Right lobe of liver (tissue), 6 donors: ENCODE measurements at regions not wholly inside any gene's neighbourhood (a gene's known extent, or its start where the extent isn't known, plus 50 kb on each side); places are given as distances from the start of the nearest gene placed in this dataset.

ENCODE experiments used
- ATAC-seq, 4 donors: fragments of 200-7000 bp; cut with Tn5 transposase; one replicate each; pipeline ENCODE4 v1.9.1; 2020; ENCODE audit warnings: mild to moderate bottlenecking in 4 of 4, moderate library complexity in 4 of 4
- DNase-seq, 3 donors: peaks; one replicate each; pipeline ENCODE4 v3.0.0-alpha.2; 2020
- H3K27ac ChIP-seq, 3 donors: fragments of 200-600 bp; one replicate each; pipeline ENCODE4 v1.8.0; 2022
- H3K27me3 ChIP-seq, 2 donors: fragments of 200-600 bp; one replicate each; pipeline ENCODE4 v1.8.0; 2022
- H3K36me3 ChIP-seq, 4 donors: fragments of 200-600 bp; sonication (generic) in 1 of 4; one replicate each; pipeline versions ENCODE4 v1.5.1 to v1.8.0; 2017 to 2022; ENCODE audit warnings: control low read depth in 1 of 4
- H3K4me1 ChIP-seq, 4 donors: fragments of 200-600 bp; sonication (generic) in 1 of 4; one replicate each; pipeline versions ENCODE4 v1.5.1 to v1.8.0; 2017 to 2022; ENCODE audit warnings: control low read depth in 1 of 4
- H3K4me3 ChIP-seq, 3 donors: fragments of 200-600 bp; one replicate each; pipeline ENCODE4 v1.8.0; 2022
- H3K9me3 ChIP-seq, 4 donors: fragments of 200-600 bp; sonication (generic) in 1 of 4; one replicate each; pipeline versions ENCODE4 v1.5.1 to v1.8.0; 2017 to 2022; ENCODE audit warnings: control low read depth in 1 of 4
- POLR2A ChIP-seq: fragments of 450-650 bp; IDR thresholded peaks from one replicate; pipeline ENCODE4 v1.6.1; 2017; ENCODE audit warnings: antibody characterized with exemption, mild to moderate bottlenecking
- WGBS: methylation state at CpG from one replicate; pipeline ENCODE4 v1.1.6; 2018; ENCODE audit warnings: low coverage, low lambda C conversion rate; ENCODE audit not compliant: insufficient coverage; ENCODE audit errors: missing lambda C conversion rate; 5-methylcytosine and 5-hydroxymethylcytosine counted together
- intact Hi-C, 2 donors: fragments of 100-400 bp; cut with DNase I; formaldehyde crosslinking; loops; one replicate each; pipeline versions ENCODE4 v1.11.2 to v1.14.1; 2022
- TF ChIP-seq, protein P1 (sequence below), 4 donors: fragments of 200-600 bp in 3 of 4; fragments of 450-650 bp in 1 of 4; IDR thresholded peaks; one replicate each; pipeline versions ENCODE4 v1.5.1 to v1.8.0; 2016 to 2022; ENCODE audit warnings: antibody characterized with exemption in 4 of 4, mild to moderate bottlenecking in 2 of 4
- donor health status: DM: no; HTN: yes; CAD: no.
- donor health status: DM: no; HTN: no; CAD: no.
- donor health status: DM: no; HTN: no; CAD: no.
- donor health status: DM: no; HTN: yes; CAD: no.
- donor health status: DM: no; HTN: yes; CAD: no.

DNA sequence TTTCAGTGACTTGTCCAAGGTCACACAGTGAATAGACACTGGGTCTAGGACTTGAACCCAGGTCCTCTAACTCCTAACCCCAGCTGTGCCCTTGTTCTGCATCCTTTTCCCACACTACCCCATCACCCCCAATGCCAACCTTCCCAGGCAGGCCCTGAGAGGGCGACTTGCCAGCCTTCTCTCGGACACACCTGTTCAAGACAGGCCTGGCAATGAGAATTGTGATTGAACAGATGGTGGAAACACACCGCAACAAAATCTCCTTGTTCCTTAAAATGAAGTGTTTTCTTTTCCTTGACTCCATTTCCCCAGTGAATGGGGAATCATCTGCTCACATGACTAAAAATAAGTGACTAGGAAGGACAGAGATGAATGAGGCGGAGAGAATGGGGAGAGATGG is 189.5 kb upstream of the ASIC2 start:
- Histone ChIP-seq H3K9me3 (no peaks in the 10 kb centered on the region), H3K27ac (no peak overlapping the region), H3K4me3 (no peak overlapping the region), H3K27me3 (no peaks in the 10 kb centered on the region), H3K36me3 (no peaks in the 10 kb centered on the region), H3K4me1 (no peaks in the 10 kb centered on the region)
- WGBS = 57% methylated on average over 4 of the region's 4 CpGs
- DNase-seq = no peak
- no peak for ATAC-seq
- TF ChIP-seq POLR2A = no peak
- TF ChIP-seq, protein P1, sequence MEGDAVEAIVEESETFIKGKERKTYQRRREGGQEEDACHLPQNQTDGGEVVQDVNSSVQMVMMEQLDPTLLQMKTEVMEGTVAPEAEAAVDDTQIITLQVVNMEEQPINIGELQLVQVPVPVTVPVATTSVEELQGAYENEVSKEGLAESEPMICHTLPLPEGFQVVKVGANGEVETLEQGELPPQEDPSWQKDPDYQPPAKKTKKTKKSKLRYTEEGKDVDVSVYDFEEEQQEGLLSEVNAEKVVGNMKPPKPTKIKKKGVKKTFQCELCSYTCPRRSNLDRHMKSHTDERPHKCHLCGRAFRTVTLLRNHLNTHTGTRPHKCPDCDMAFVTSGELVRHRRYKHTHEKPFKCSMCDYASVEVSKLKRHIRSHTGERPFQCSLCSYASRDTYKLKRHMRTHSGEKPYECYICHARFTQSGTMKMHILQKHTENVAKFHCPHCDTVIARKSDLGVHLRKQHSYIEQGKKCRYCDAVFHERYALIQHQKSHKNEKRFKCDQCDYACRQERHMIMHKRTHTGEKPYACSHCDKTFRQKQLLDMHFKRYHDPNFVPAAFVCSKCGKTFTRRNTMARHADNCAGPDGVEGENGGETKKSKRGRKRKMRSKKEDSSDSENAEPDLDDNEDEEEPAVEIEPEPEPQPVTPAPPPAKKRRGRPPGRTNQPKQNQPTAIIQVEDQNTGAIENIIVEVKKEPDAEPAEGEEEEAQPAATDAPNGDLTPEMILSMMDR (IDR thresholded peaks at IDR 0.05) = no peak
- intact Hi-C loops = no loop called here

- ATAC-seq (no peak), DNase-seq (no peak)
- intact Hi-C loops = no loop called here
- Histone ChIP-seq H3K36me3 (no peaks in the 10 kb centered on the region), H3K9me3 (no peaks in the 10 kb centered on the region), H3K27me3 (no peaks in the 10 kb centered on the region), H3K4me1 (no peaks in the 10 kb centered on the region), H3K27ac (no peak overlapping the region), H3K4me3 (no peak overlapping the region)
- no peak for TF ChIP-seq POLR2A
- TF ChIP-seq, protein P1 (IDR thresholded peaks at IDR 0.05) = no peak
- whole genome bisulfite sequencing = 50% methylated on average over 2 of the region's 2 CpGs
These were observed 191.5 kb upstream of the ASIC2 start for GRCh38 chr17:33484559-33484958.

DNA sequence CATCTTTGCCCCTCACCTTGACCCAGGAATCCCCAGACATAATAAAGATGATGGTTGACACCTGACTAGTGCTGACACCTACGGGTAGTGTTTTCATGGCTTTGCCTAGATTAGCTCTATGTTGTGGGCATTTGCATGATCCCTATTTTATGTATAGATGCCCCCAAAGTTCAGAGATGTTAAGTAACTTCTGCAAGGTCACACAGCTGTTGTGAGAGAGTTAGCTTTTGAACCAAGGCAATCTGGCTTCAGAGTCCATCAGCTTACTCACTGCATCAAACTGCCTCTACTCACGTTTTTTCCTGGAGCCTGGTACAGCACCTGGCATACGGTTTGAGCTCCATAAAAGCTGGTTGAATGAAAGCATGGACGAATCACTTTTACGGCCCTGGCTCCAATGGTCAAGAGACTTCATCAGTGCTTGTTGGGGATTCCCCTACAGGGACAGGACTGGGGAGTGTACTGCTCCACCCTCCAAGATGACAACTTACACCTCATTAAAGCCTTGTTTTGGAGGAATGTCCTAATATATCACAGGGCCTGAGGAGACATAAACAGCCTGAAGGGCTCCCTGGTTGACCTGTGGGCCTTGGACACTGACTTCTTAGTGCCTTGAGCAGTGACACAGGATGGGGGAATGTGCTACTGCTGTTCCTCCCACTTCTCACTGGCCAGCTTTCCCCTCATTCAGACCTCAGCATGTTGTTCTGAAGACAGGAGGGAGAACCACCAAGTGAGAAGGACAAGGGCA is 193.2 kb upstream of the ASIC2 start:
- no peak for DNase-seq
- Histone ChIP-seq H3K4me1 (no peaks in the 10 kb centered on the region), H3K9me3 (no peaks in the 10 kb centered on the region), H3K27me3 (no peaks in the 10 kb centered on the region), H3K4me3 (no peak overlapping the region), H3K36me3 (no peaks in the 10 kb centered on the region), H3K27ac (no peak overlapping the region)
- WGBS = 42% methylated on average over 4 of the region's 5 CpGs
- TF ChIP-seq, protein P1 (IDR thresholded peaks at IDR 0.05) = no peak
- no peak for TF ChIP-seq POLR2A
- intact Hi-C loops = no loop called here
- ATAC-seq = no peak

GRCh38 chr17:33487187-33487879 is 194.2 kb upstream of the ASIC2 start:
- TF ChIP-seq, protein P1 (IDR thresholded peaks at IDR 0.05) = no peak
- TF ChIP-seq POLR2A = no peak
- WGBS = 50% methylated on average over 1 of the region's 4 CpGs
- H3K4me3 ChIP-seq = no peak overlapping the region
- H3K27ac ChIP-seq = no peak overlapping the region
- H3K27me3 ChIP-seq = no peaks in the 10 kb centered on the region
- no peaks in the 10 kb centered on the region for H3K4me1 ChIP-seq
- intact Hi-C loops = no loop called here
- no peaks in the 10 kb centered on the region for H3K9me3 ChIP-seq
- DNase-seq = no peak
- ATAC-seq = no peak
- no peaks in the 10 kb centered on the region for H3K36me3 ChIP-seq
